Tibial artery (tissue), 4 donors: ENCODE measurements at regions not wholly inside any gene's neighbourhood (a gene's known extent, or its start where the extent isn't known, plus 50 kb on each side); places are given as distances from the start of the nearest gene placed in this dataset.

Experiments used
- DNase-seq, 2 donors: peaks; one replicate each; pipeline ENCODE4 v3.0.0-alpha.2; 2019
- H3K27ac ChIP-seq, 2 donors: fragments of 200-600 bp; sonication (generic) in 1 of 2; 1 replicate in 1 of 2; 2 replicates in 1 of 2; pipeline ENCODE4 v1.5.1; 2018 to 2019; ENCODE audit warnings: mild to moderate bottlenecking in 1 of 2
- H3K27me3 ChIP-seq, 2 donors: fragments of 200-600 bp; sonication (generic) in 1 of 2; one replicate each; pipeline versions ENCODE4 v1.5.1 to v1.6.0; 2016 to 2019
- H3K36me3 ChIP-seq, 3 donors: fragments of 200-600 bp; sonication (generic) in 2 of 3; one replicate each; pipeline ENCODE4 v1.5.1; 2016 to 2019; ENCODE audit warnings: mild to moderate bottlenecking in 2 of 3
- H3K4me1 ChIP-seq, 4 donors: fragments of 200-600 bp; sonication (generic) in 2 of 4; 1 replicate in 3 of 4; 2 replicates in 1 of 4; pipeline ENCODE4 v1.5.1; 2016 to 2019
- H3K4me3 ChIP-seq, 2 donors: fragments of 200-600 bp; sonication (generic) in 1 of 2; 1 replicate in 1 of 2; 2 replicates in 1 of 2; pipeline ENCODE4 v1.5.1; 2018 to 2019; ENCODE audit warnings: mild to moderate bottlenecking in 2 of 2
- H3K9me3 ChIP-seq, 3 donors: fragments of 200-600 bp; sonication (generic) in 1 of 3; one replicate each; pipeline ENCODE4 v1.5.1; 2016 to 2019
- intact Hi-C: fragments of 100-400 bp; cut with DNase I; formaldehyde crosslinking; loops from one replicate; pipeline ENCODE4 v1.15.0; 2023; ENCODE audit warnings: low total_unique reads
- TF ChIP-seq, protein P1 (sequence below), 2 experiments: fragments of 200-600 bp in 1 of 2; fragments of 450-650 bp in 1 of 2; IDR thresholded peaks; one replicate each; pipeline ENCODE4 v1.5.1; 2017 to 2019; ENCODE audit warnings: antibody characterized with exemption in 2 of 2, mild to moderate bottlenecking in 1 of 2, moderate library complexity in 1 of 2

DNA sequence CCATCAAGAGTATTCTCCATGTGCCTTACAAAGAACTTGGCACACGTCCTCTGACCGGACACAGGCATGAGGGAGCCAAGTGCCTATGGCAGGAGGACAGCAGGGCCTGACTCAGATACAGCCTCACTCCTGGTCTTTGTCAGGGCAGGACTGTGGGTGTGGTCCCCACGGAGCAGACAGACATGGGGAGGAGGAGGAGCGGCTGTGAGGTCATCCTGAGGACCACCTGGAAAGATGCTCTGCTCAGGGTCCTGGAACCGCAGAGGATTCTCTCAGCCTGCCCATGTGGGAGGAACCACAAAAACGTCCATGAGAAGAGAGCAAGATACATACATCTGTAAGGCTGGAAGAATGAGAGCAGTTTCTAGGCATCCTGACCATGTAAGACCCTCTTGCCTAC, 576.3 kb downstream of the BRD1 start:
- DNase-seq, result peak in 1 of 2 donors; percentile 8
- H3K9me3 ChIP-seq, result peaks cover 0 to 2% (median 0%) of the 10 kb centered on the region in 3 donors
- intact Hi-C loops, result no loop called here
- H3K36me3 ChIP-seq, result no peaks in the 10 kb centered on the region
- no peak overlapping the region for H3K27ac ChIP-seq
- TF ChIP-seq, protein P1, sequence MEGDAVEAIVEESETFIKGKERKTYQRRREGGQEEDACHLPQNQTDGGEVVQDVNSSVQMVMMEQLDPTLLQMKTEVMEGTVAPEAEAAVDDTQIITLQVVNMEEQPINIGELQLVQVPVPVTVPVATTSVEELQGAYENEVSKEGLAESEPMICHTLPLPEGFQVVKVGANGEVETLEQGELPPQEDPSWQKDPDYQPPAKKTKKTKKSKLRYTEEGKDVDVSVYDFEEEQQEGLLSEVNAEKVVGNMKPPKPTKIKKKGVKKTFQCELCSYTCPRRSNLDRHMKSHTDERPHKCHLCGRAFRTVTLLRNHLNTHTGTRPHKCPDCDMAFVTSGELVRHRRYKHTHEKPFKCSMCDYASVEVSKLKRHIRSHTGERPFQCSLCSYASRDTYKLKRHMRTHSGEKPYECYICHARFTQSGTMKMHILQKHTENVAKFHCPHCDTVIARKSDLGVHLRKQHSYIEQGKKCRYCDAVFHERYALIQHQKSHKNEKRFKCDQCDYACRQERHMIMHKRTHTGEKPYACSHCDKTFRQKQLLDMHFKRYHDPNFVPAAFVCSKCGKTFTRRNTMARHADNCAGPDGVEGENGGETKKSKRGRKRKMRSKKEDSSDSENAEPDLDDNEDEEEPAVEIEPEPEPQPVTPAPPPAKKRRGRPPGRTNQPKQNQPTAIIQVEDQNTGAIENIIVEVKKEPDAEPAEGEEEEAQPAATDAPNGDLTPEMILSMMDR (IDR thresholded peaks at IDR 0.05), result no peak
- no peak overlapping the region for H3K4me3 ChIP-seq
- H3K27me3 ChIP-seq, result peaks cover 0 to 16% of the 10 kb centered on the region in 2 donors
- H3K4me1 ChIP-seq, result no peaks in the 10 kb centered on the region

DNA sequence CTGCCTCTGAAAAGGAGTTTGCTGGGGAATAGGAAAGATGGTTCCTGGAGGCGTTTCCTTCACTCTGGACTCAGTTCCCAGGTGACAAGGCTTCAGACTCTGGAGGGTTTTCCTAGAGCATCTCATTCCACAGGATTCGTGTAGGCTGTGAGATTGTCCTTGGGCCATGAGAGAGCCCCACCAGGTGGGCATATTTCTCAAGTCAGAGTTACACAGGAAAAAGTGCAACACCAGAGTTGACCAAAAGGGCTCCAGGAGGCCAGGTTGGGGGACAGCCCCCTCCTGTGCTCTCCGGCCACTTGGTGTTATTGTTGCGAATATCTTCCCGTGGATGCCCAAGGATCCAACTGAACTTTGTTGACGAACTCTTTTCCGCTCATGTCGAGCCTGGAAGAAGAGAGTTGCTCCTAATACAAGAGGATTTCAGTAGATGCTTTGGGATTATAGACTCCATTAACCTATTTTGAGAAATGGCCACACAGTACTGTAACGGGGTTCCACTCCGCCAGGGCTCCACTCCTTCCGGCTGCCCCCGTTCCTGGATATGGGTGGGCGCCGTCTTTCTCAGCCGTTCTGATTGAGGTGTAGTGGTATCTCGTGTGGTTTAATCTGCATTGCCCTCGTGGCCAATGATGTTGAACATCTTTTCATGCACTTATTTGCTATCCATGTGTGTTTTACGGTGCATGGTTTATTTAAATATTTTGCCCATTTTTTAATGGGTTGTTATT, 580.3 kb downstream of the BRD1 start:
- no peak overlapping the region for H3K4me3 ChIP-seq
- no peak overlapping the region for H3K27ac ChIP-seq
- peak; percentile 6 to 32 for DNase-seq
- no peaks in the 10 kb centered on the region for H3K4me1 ChIP-seq
- H3K9me3 ChIP-seq, result no peaks in the 10 kb centered on the region
- no peaks in the 10 kb centered on the region for H3K27me3 ChIP-seq
- intact Hi-C loops, result no loop called here
- TF ChIP-seq, protein P1 (IDR thresholded peaks at IDR 0.05), result no peak
- H3K36me3 ChIP-seq, result no peaks in the 10 kb centered on the region

DNA sequence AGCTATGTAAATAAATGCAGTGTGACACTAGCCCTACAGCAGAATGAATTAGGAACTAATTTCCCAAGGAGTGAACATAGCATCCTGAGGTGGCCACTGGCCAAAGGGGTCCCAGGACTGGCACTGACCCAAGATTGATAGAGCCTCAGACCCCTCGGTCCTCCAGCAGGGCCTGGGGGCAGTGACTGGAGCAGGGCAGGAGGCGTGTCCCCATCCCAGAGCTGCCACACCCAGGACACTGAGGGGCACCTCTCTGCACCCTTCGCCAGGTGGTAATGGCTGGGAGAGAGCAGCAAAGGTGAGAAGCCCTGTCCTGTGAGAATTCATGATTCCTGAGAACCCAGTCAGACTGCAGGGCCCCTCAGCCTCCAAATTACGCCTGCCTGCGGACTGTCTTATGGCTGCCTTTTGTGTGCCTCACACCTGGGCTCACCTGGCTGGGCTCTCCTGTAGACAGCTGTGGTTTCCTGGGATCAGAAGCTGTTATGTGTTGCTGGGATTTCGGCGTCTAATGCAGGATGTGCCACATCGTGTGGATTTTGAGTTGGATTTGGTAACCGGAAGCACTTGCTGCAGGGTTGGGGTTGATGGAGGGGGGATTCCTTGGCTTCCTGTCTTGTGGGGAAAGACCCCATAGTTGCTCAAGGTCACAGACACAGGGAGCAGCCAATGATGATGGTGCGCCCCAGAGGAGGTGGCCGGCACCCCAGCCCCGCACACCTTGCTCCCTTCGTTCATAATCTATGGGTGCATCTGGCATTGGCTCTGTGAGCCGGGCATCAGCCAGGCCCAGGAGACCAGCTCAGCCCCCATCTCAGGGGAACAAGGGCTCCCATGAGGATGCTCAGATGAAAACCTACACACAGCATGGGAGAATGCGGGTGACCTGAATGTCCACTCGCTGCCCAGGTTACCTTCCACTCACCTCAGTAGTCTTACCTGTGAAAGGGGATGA, 582.9 kb downstream of the BRD1 start:
- TF ChIP-seq, protein P1 (IDR thresholded peaks at IDR 0.05), result no peak
- no peaks in the 10 kb centered on the region for H3K4me1 ChIP-seq
- no peaks in the 10 kb centered on the region for H3K9me3 ChIP-seq
- peak; percentile 11 to 38 for DNase-seq
- H3K36me3 ChIP-seq, result no peaks in the 10 kb centered on the region
- H3K27ac ChIP-seq, result no peak overlapping the region
- no peaks in the 10 kb centered on the region for H3K27me3 ChIP-seq
- intact Hi-C loops, result no loop called here
- no peak overlapping the region for H3K4me3 ChIP-seq

DNA sequence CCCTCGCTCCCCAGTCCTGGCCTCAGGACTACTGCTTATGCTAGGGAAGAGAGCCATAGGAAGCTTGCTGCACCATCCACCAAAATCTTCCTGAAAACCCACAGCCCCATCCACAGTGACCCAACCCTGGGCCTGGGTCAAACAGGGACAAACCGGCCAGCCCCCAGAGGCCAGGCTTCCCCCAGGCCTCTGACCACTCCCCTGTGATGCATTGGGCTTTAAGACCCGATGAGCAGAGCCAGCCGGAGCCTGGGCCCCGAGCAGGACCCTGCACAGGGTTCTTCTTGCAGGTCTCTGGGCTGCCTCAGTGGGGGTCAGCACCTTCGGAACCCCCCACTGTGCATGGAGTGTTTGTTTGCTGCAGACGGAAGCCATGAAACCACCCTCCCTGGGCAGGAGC, 583.7 kb downstream of the BRD1 start:
- Histone ChIP-seq H3K9me3 (no peaks in the 10 kb centered on the region), H3K4me3 (no peak overlapping the region), H3K36me3 (no peaks in the 10 kb centered on the region), H3K4me1 (no peaks in the 10 kb centered on the region), H3K27ac (no peak overlapping the region), H3K27me3 (no peaks in the 10 kb centered on the region)
- TF ChIP-seq, protein P1 (IDR thresholded peaks at IDR 0.05), result no peak
- peak; percentile 13 to 50 for DNase-seq
- intact Hi-C loops, result no loop called here

DNA sequence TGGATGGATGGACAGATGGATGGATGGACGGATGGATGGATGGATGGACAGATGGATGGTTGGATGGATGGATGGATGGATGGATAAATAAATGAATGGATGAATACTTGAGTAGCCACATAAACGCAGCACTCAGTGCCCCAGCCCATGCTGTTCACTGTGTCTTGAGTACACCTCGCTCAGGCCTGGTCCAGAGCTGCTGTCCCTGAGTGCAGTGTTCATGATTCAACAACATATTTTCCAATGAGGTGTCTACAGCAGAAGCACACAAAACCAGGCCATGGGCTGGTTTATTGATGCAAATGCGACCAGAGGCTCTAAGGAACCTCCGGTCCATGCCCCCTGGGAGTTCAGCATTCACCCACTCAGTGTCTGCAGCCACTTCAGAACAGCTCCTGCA, 584.3 kb downstream of the BRD1 start:
- no peak for DNase-seq
- intact Hi-C loops, result no loop called here

More for the DNA sequence above, 584.3 kb downstream of the BRD1 start:
- H3K9me3 ChIP-seq, result no peaks in the 10 kb centered on the region
- TF ChIP-seq, protein P1 (IDR thresholded peaks at IDR 0.05), result no peak
- no peaks in the 10 kb centered on the region for H3K36me3 ChIP-seq
- H3K4me3 ChIP-seq, result no peak overlapping the region
- no peaks in the 10 kb centered on the region for H3K27me3 ChIP-seq
- no peaks in the 10 kb centered on the region for H3K4me1 ChIP-seq
- H3K27ac ChIP-seq, result no peak overlapping the region
